Endothelial cell of umbilical vein (primary cell): ENCODE measurements at regions not wholly inside any gene's neighbourhood (a gene's known extent, or its start where the extent isn't known, plus 50 kb on each side); places are given as distances from the start of the nearest gene placed in this dataset.

Source experiments
- BruUV-seq: library from RNA; stranded (reverse); fragments of 400-500 nt; replicated peaks from 2 replicates; lab custom pipeline; 2021; lab: Mats Ljungman, UMichigan
- CTCF ChIA-PET: fragments of 300-600, 350-600 bp; sonication (Branson Sonifier 250); formaldehyde crosslinking; loops from one replicate; lab custom pipeline; 2021; ENCODE audit warnings: antibody characterized with exemption, inconsistent platforms; lab: Charles Lee
- POLR2A ChIA-PET: fragments of 300-600, 350-600 bp; sonication (Branson Sonifier 250); formaldehyde crosslinking; loops from one replicate; lab custom pipeline; 2021; ENCODE audit warnings: antibody characterized with exemption, inconsistent platforms; lab: Charles Lee
- DNase-seq: peaks from one replicate; pipeline ENCODE4 v3.0.0-alpha.2; 2011; ENCODE audit warnings: low read depth, low spot score
- FAIRE-seq: peaks from 2 replicates; lab custom pipeline; 2011; peaks lifted over from hg19 to GRCh38; lab: Jason Lieb, UNC
- H2AFZ ChIP-seq: 2 replicates; pipeline ENCODE4 v1.6.0; 2012; ENCODE audit warnings: low read depth, low read length, control low read depth, inconsistent platforms
- H3K27ac ChIP-seq: 2 replicates; pipeline ENCODE4 v1.5.1; 2011; ENCODE audit warnings: low read depth, mild to moderate bottlenecking, control low read depth, low read length, moderate library complexity; ENCODE audit not compliant: insufficient read depth
- H3K27me3 ChIP-seq, 2 experiments: 2 replicates each; pipeline versions ENCODE4 v1.6.0 to v1.6.1; 2011; ENCODE audit warnings: low read length in 2 of 2, mixed read lengths in 1 of 2; ENCODE audit not compliant: control insufficient read depth in 2 of 2, insufficient read depth in 2 of 2
- H3K36me3 ChIP-seq, 2 experiments: 2 replicates in 1 of 2; 3 replicates in 1 of 2; pipeline ENCODE4 v1.5.1; 2011; ENCODE audit warnings: low read length in 2 of 2, mild to moderate bottlenecking in 1 of 2, moderate library complexity in 1 of 2; ENCODE audit not compliant: control insufficient read depth in 2 of 2, insufficient read depth in 2 of 2; ENCODE audit errors: extremely low read depth in 1 of 2
- H3K4me1 ChIP-seq: 3 replicates; pipeline ENCODE4 v1.5.1; 2011; ENCODE audit warnings: mild to moderate bottlenecking, low read length; ENCODE audit not compliant: control insufficient read depth, insufficient read depth; ENCODE audit errors: extremely low read depth
- H3K4me2 ChIP-seq: 2 replicates; pipeline ENCODE4 v1.6.1; 2011; ENCODE audit warnings: low read length, control low read depth, mixed read lengths; ENCODE audit not compliant: insufficient read depth
- H3K4me3 ChIP-seq, 3 experiments: fragments of 200-600 bp in 1 of 3; sonication (generic), shearing (Covaris generic) in 1 of 3; replicated peaks in 1 of 3; 2 replicates each; pipeline ENCODE4 v1.5.1; 2011 to 2016; ENCODE audit warnings: control low read depth in 3 of 3, low read length in 3 of 3, mild to moderate bottlenecking in 2 of 3, inconsistent platforms in 1 of 3, low read depth in 1 of 3, moderate library complexity in 1 of 3; ENCODE audit not compliant: insufficient read depth in 1 of 3
- H3K79me2 ChIP-seq: 2 replicates; pipeline ENCODE4 v1.6.0; 2012; ENCODE audit warnings: low read length, inconsistent platforms; ENCODE audit not compliant: control insufficient read depth, insufficient read depth
- H3K9ac ChIP-seq: replicated peaks from 2 replicates; pipeline ENCODE3; 2011; ENCODE audit warnings: low read length, control low read depth; ENCODE audit not compliant: insufficient read depth; ENCODE audit errors: extremely low read depth
- H3K9me1 ChIP-seq: replicated peaks from 3 replicates; pipeline ENCODE4 v1.6.0; 2011; ENCODE audit warnings: mild to moderate bottlenecking, low read length; ENCODE audit not compliant: control insufficient read depth, insufficient read depth; ENCODE audit errors: extremely low read depth
- H3K9me3 ChIP-seq: replicated peaks from 2 replicates; pipeline ENCODE4 v1.5.1; 2012; ENCODE audit warnings: low read length, inconsistent platforms; ENCODE audit not compliant: control insufficient read depth, insufficient read depth
- H4K20me1 ChIP-seq: replicated peaks from 2 replicates; pipeline ENCODE3; 2011; ENCODE audit warnings: mild to moderate bottlenecking, low read length; ENCODE audit not compliant: control insufficient read depth, insufficient read depth; ENCODE audit errors: extremely low read depth
- CTCF ChIP-seq, 2 donors: IDR thresholded peaks; 1 replicate in 1 of 2; 2 replicates in 1 of 2; pipeline ENCODE4 v1.5.1; 2011; ENCODE audit warnings: low read length in 2 of 2, mild to moderate bottlenecking in 2 of 2, moderate library complexity in 2 of 2, control low read depth in 1 of 2, inconsistent platforms in 1 of 2, low read depth in 1 of 2; ENCODE audit not compliant: insufficient read depth in 1 of 2; ENCODE audit errors: extremely low read depth in 1 of 2
- EZH2 ChIP-seq: IDR thresholded peaks from 2 replicates; pipeline ENCODE4 v1.6.1; 2012; ENCODE audit warnings: borderline replicate concordance, low read depth, mild to moderate bottlenecking, moderate library complexity, low read length, inconsistent platforms; ENCODE audit not compliant: severe bottlenecking
- FOS ChIP-seq: IDR thresholded peaks from 2 replicates; pipeline ENCODE4 v1.6.1; 2011; ENCODE audit warnings: mild to moderate bottlenecking, low read length, moderate library complexity, borderline replicate concordance; ENCODE audit not compliant: insufficient read depth
- MYC ChIP-seq: IDR thresholded peaks from one replicate; pipeline ENCODE4 v1.6.1; 2011; ENCODE audit warnings: mild to moderate bottlenecking, low read depth, low read length
- POLR2AphosphoS5 ChIP-seq: IDR thresholded peaks from 2 replicates; pipeline ENCODE4 v1.6.1; 2012; ENCODE audit warnings: low read depth, mild to moderate bottlenecking, control low read depth, low read length, moderate library complexity; ENCODE audit not compliant: insufficient read depth
- dilution Hi-C: fragments of 300-500 bp; cut with MboI; formaldehyde crosslinking; loops from one replicate; pipeline ENCODE4 v1.15.0; 2019; ENCODE audit warnings: low sequenced_read_pairs; ENCODE audit not compliant: extremely low pct_ligation_motif_present
- intact Hi-C: fragments of 100-400 bp; cut with micrococcal nuclease; formaldehyde crosslinking; loops from one replicate; pipeline ENCODE4 v1.10.0; 2022

GRCh38 chr3:151635905-151636304 lies 97.8 kb upstream of the AADACL2 start:
- no peak overlapping the region for H3K27ac ChIP-seq
- dilution Hi-C loops, result no loop called here
- no peaks in the 10 kb centered on the region for H3K4me1 ChIP-seq
- TF ChIP-seq POLR2AphosphoS5 (no peak), CTCF (IDR thresholded peaks at IDR 0.05; ENCODE audit: extremely low read depth in 1 of 2, insufficient read depth in 1 of 2, low read depth in 1 of 2, low read length in 2 of 2) (no peak)
- H3K9me1 ChIP-seq, result no peaks in the 10 kb centered on the region
- FAIRE-seq (no peak), DNase-seq (no peak)
- H3K27me3 ChIP-seq, result peaks cover 0 to 4% of the 10 kb centered on the region in 2 experiments
- POLR2A ChIA-PET, result no interaction called here
- CTCF ChIA-PET, result no interaction called here
- H3K9ac ChIP-seq, result no peak overlapping the region
- no peaks in the 10 kb centered on the region for H3K9me3 ChIP-seq
- H3K4me3 ChIP-seq, result no peak overlapping the region
- no peaks in the 10 kb centered on the region for H4K20me1 ChIP-seq
- BruUV-seq, result no TSS peak
- no peak overlapping the region for H2AFZ ChIP-seq
- intact Hi-C loops, result no loop called here
- no peaks in the 10 kb centered on the region for H3K79me2 ChIP-seq
- no peak overlapping the region for H3K4me2 ChIP-seq
- no peaks in the 10 kb centered on the region for H3K36me3 ChIP-seq

- H3K9ac ChIP-seq, result no peak overlapping the region
- no peak overlapping the region for H2AFZ ChIP-seq
- no peak overlapping the region for H3K4me2 ChIP-seq
- no peak overlapping the region for H3K27ac ChIP-seq
- no peak overlapping the region for H3K4me3 ChIP-seq
- intact Hi-C loops, result no loop called here
- TF ChIP-seq POLR2AphosphoS5 (no peak), EZH2 (no peak), MYC (no peak), FOS (no peak)
- H3K27me3 ChIP-seq, result peaks cover 0 to 4% of the 10 kb centered on the region in 2 experiments
- no peaks in the 10 kb centered on the region for H4K20me1 ChIP-seq
- DNase-seq (no peak), FAIRE-seq (no peak)
- ChIA-PET POLR2A (no interaction called here), CTCF (interaction anchor here (1.4 to 3.4 kb wide), 2 partner anchors 10 to 11 kb away, joined by 4 to 9 read pairs; no protein-coding TSS in a partner anchor)
- H3K9me1 ChIP-seq, result no peaks in the 10 kb centered on the region
- no peaks in the 10 kb centered on the region for H3K79me2 ChIP-seq
- H3K9me3 ChIP-seq, result no peaks in the 10 kb centered on the region
- dilution Hi-C loops, result no loop called here
- H3K36me3 ChIP-seq, result no peaks in the 10 kb centered on the region
- H3K4me1 ChIP-seq, result no peaks in the 10 kb centered on the region
- no TSS peak for BruUV-seq
These were observed 101.8 kb upstream of the AADACL2 start for GRCh38 chr3:151631946-151632345.
